ENCODE measurements at regions not wholly inside any gene's neighbourhood (a gene's known extent, or its start where the extent isn't known, plus 50 kb on each side); places are given as distances from the start of the nearest gene placed in this dataset.

GRCh38 chr10:128233422-128233821 is 107.2 kb upstream of the MKI67 start:
- H3K9me3 ChIP-seq (ENCODE audit: insufficient read depth, low read length, severe bottlenecking): peaks cover 7% of the 10 kb centered on the region
- H2AFZ ChIP-seq (ENCODE audit: low read depth, low read length): no peak overlapping the region
- H3K36me3 ChIP-seq (ENCODE audit: insufficient read depth, low read length): peaks cover 14% of the 10 kb centered on the region; the same call in 1 of the 2 replicates
- ATAC-seq (ENCODE audit: insufficient read depth, low read depth): no peak
- DNase-seq: no peak
- H3K27ac ChIP-seq (ENCODE audit: low read length): no peak overlapping the region
- no peak overlapping the region for H3K4me3 ChIP-seq (ENCODE audit: low read depth in 1 of 2, low read length in 2 of 2)
- no peaks in the 10 kb centered on the region for H3K4me1 ChIP-seq (ENCODE audit: insufficient read depth, low read length)
- no peak overlapping the region for H3K4me2 ChIP-seq (ENCODE audit: insufficient read depth, low read length)
- H3K9ac ChIP-seq (ENCODE audit: low read depth, low read length): no peak overlapping the region
- H3K27me3 ChIP-seq (ENCODE audit: insufficient read depth, low read length, poor library complexity): no peaks in the 10 kb centered on the region
- H4K20me1 ChIP-seq (ENCODE audit: insufficient read depth, low read length): no peaks in the 10 kb centered on the region; the same call in 1 of the 2 replicates
- H3K79me2 ChIP-seq (ENCODE audit: insufficient read depth, low read length): no peaks in the 10 kb centered on the region
- TF ChIP-seq EZH2 (IDR thresholded peaks at IDR 0.05; ENCODE audit: borderline replicate concordance, low read depth, low read length, severe bottlenecking): no peak
- TF ChIP-seq, protein P1, sequence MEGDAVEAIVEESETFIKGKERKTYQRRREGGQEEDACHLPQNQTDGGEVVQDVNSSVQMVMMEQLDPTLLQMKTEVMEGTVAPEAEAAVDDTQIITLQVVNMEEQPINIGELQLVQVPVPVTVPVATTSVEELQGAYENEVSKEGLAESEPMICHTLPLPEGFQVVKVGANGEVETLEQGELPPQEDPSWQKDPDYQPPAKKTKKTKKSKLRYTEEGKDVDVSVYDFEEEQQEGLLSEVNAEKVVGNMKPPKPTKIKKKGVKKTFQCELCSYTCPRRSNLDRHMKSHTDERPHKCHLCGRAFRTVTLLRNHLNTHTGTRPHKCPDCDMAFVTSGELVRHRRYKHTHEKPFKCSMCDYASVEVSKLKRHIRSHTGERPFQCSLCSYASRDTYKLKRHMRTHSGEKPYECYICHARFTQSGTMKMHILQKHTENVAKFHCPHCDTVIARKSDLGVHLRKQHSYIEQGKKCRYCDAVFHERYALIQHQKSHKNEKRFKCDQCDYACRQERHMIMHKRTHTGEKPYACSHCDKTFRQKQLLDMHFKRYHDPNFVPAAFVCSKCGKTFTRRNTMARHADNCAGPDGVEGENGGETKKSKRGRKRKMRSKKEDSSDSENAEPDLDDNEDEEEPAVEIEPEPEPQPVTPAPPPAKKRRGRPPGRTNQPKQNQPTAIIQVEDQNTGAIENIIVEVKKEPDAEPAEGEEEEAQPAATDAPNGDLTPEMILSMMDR (IDR thresholded peaks at IDR 0.05; ENCODE audit: borderline replicate concordance, extremely low read depth, low read length, poor library complexity, severe bottlenecking): no peak

DNA sequence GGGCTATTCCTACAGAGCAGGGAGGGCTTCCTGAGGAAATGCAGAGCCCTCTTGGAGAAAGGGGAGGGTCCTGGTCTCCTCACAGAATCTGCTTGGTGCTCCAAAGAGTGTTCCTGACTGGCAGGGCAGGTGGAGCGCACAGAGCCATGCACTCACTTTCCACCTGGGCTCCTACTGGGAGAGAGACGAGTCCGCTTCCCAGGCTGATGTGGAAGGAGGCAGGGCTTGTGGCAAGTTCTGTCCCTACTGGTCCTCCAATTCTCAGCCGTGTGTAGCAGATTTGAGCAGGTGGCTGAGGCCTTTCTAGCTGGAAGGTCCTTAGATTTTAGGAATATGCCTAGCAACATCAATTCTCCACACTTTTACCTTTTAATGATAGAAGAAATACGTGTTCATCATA is 111.5 kb upstream of the MKI67 start:
- DNase-seq: no peak
- Histone ChIP-seq H4K20me1 (ENCODE audit: insufficient read depth, low read length) (no peaks in the 10 kb centered on the region; the same call in 1 of the 2 replicates), H3K9me3 (ENCODE audit: insufficient read depth, low read length, severe bottlenecking) (peaks cover 7% of the 10 kb centered on the region), H3K4me3 (ENCODE audit: low read depth in 1 of 2, low read length in 2 of 2) (no peak overlapping the region), H3K36me3 (ENCODE audit: insufficient read depth, low read length) (peaks cover 14% of the 10 kb centered on the region; the same call in 1 of the 2 replicates), H3K4me1 (ENCODE audit: insufficient read depth, low read length) (no peaks in the 10 kb centered on the region), H3K4me2 (ENCODE audit: insufficient read depth, low read length) (no peak overlapping the region), H3K27me3 (ENCODE audit: insufficient read depth, low read length, poor library complexity) (no peaks in the 10 kb centered on the region), H2AFZ (ENCODE audit: low read depth, low read length) (no peak overlapping the region), H3K9ac (ENCODE audit: low read depth, low read length) (no peak overlapping the region), H3K79me2 (ENCODE audit: insufficient read depth, low read length) (no peaks in the 10 kb centered on the region), H3K27ac (ENCODE audit: low read length) (no peak overlapping the region)
- ATAC-seq (ENCODE audit: insufficient read depth, low read depth): no peak
- TF ChIP-seq, protein P1 (IDR thresholded peaks at IDR 0.05; ENCODE audit: borderline replicate concordance, extremely low read depth, low read length, poor library complexity, severe bottlenecking): no peak
- TF ChIP-seq EZH2 (IDR thresholded peaks at IDR 0.05; ENCODE audit: borderline replicate concordance, low read depth, low read length, severe bottlenecking): no peak

DNA sequence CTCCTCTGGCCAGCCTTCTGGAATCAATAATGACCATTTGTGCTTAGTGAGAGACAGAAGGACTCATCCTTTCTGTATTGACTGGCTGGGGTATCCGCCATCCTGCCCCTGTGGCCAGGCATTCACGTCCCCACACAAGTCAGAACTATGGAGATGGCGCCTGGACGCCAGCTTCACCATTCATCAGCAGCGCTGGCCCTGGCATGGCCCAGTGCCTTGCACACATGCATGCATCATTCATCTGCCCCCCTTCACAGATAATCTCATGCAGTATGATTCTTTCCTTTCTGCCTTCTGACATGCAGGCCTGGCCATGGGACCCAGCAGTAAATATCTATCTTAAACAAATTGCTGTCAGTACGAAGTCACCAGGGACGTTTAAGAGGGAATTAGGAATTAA is 114.8 kb upstream of the MKI67 start:
- Histone ChIP-seq H3K9ac (ENCODE audit: low read depth, low read length) (no peak overlapping the region), H3K27me3 (ENCODE audit: insufficient read depth, low read length, poor library complexity) (no peaks in the 10 kb centered on the region), H3K27ac (ENCODE audit: low read length) (no peak overlapping the region), H3K9me3 (ENCODE audit: insufficient read depth, low read length, severe bottlenecking) (no peaks in the 10 kb centered on the region), H2AFZ (ENCODE audit: low read depth, low read length) (no peak overlapping the region), H3K4me1 (ENCODE audit: insufficient read depth, low read length) (no peaks in the 10 kb centered on the region), H3K4me3 (ENCODE audit: low read depth in 1 of 2, low read length in 2 of 2) (no peak overlapping the region), H3K4me2 (ENCODE audit: insufficient read depth, low read length) (no peak overlapping the region), H3K79me2 (ENCODE audit: insufficient read depth, low read length) (no peaks in the 10 kb centered on the region), H3K36me3 (ENCODE audit: insufficient read depth, low read length) (no peaks in the 10 kb centered on the region), H4K20me1 (ENCODE audit: insufficient read depth, low read length) (peaks cover 7% of the 10 kb centered on the region; the same call in 1 of the 2 replicates)
- TF ChIP-seq, protein P1 (IDR thresholded peaks at IDR 0.05; ENCODE audit: borderline replicate concordance, extremely low read depth, low read length, poor library complexity, severe bottlenecking): no peak
- TF ChIP-seq EZH2 (IDR thresholded peaks at IDR 0.05; ENCODE audit: borderline replicate concordance, low read depth, low read length, severe bottlenecking): no peak
- DNase-seq: no peak
- ATAC-seq (ENCODE audit: insufficient read depth, low read depth): no peak

DNA sequence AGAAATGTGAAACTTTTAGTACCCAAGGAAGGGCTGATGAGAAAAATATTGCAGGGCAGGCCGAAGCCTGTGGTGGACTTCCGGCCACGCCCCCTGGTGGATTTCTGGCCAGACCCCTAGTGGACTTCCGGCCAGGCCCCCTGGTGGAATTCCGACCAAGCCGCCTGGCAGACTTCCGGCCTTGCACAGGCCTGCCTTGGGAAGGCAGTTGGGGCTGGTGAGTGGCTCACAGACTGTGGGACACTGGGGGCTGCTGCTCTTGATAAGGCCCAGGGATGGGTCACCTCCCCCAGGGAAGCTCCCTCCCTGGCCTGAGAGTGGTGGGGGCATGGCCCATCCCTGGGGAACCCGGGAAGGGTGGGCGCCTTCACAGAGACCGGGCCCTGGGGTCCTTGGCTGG is 116.4 kb upstream of the MKI67 start:
- no peak for TF ChIP-seq EZH2 (IDR thresholded peaks at IDR 0.05; ENCODE audit: borderline replicate concordance, low read depth, low read length, severe bottlenecking)
- TF ChIP-seq, protein P1 (IDR thresholded peaks at IDR 0.05; ENCODE audit: borderline replicate concordance, extremely low read depth, low read length, poor library complexity, severe bottlenecking): no peak
- H3K9ac ChIP-seq (ENCODE audit: low read depth, low read length): no peak overlapping the region

More for the DNA sequence above, 116.4 kb upstream of the MKI67 start:
- Histone ChIP-seq H2AFZ (ENCODE audit: low read depth, low read length) (no peak overlapping the region), H3K9me3 (ENCODE audit: insufficient read depth, low read length, severe bottlenecking) (no peaks in the 10 kb centered on the region), H3K4me2 (ENCODE audit: insufficient read depth, low read length) (no peak overlapping the region), H3K27me3 (ENCODE audit: insufficient read depth, low read length, poor library complexity) (no peaks in the 10 kb centered on the region), H3K36me3 (ENCODE audit: insufficient read depth, low read length) (no peaks in the 10 kb centered on the region), H4K20me1 (ENCODE audit: insufficient read depth, low read length) (0 out of 2 replicates have a peak, but pooled peaks cover 13% of the 10 kb centered on the region), H3K79me2 (ENCODE audit: insufficient read depth, low read length) (no peaks in the 10 kb centered on the region), H3K27ac (ENCODE audit: low read length) (no peak overlapping the region), H3K4me1 (ENCODE audit: insufficient read depth, low read length) (no peaks in the 10 kb centered on the region), H3K4me3 (ENCODE audit: low read depth in 1 of 2, low read length in 2 of 2) (no peak overlapping the region)
- no peak for DNase-seq
- ATAC-seq (ENCODE audit: insufficient read depth, low read depth): no peak
